Thyroid gland (tissue), 4 donors: ENCODE measurements at regions not wholly inside any gene's neighbourhood (a gene's known extent, or its start where the extent isn't known, plus 50 kb on each side); places are given as distances from the start of the nearest gene placed in this dataset.

ENCODE experiments used
- DNase-seq, 2 donors: peaks; one replicate each; pipeline ENCODE4 v3.0.0-alpha.2; 2019
- H3K27ac ChIP-seq, 3 donors: fragments of 200-600 bp; sonication (generic); 1 replicate in 2 of 3; 2 replicates in 1 of 3; pipeline ENCODE4 v1.5.1; 2016 to 2019; ENCODE audit warnings: mild to moderate bottlenecking in 1 of 3, moderate library complexity in 1 of 3
- H3K27me3 ChIP-seq: fragments of 200-600 bp; sonication (generic); one replicate; pipeline ENCODE4 v1.5.1; 2019
- H3K36me3 ChIP-seq, 2 donors: fragments of 200-600 bp; sonication (generic); one replicate each; pipeline ENCODE4 v1.5.1; 2016 to 2019
- H3K4me1 ChIP-seq, 2 donors: fragments of 200-600 bp; sonication (generic); one replicate each; pipeline ENCODE4 v1.5.1; 2017 to 2019
- H3K4me3 ChIP-seq, 3 donors: fragments of 200-600 bp; sonication (generic); replicated peaks in 1 of 3; 1 replicate in 2 of 3; 2 replicates in 1 of 3; pipeline ENCODE4 v1.5.1; 2016; ENCODE audit warnings: mild to moderate bottlenecking in 1 of 3
- H3K9me3 ChIP-seq: fragments of 200-600 bp; sonication (generic); one replicate; pipeline ENCODE4 v1.5.1; 2017
- POLR2A ChIP-seq, 2 donors: fragments of 450-650 bp; IDR thresholded peaks; one replicate each; pipeline ENCODE4 v1.6.1; 2017; ENCODE audit warnings: antibody characterized with exemption in 2 of 2, mild to moderate bottlenecking in 2 of 2, moderate library complexity in 1 of 2
- WGBS, 2 donors: methylation state at CpG; one replicate each; pipeline ENCODE4 v1.1.5; 2017; 5-methylcytosine and 5-hydroxymethylcytosine counted together
- intact Hi-C: fragments of 100-400 bp; cut with DNase I; formaldehyde crosslinking; loops from one replicate; pipeline ENCODE4 v1.15.1; 2023
- TF ChIP-seq, protein P1 (sequence below), 6 experiments: fragments of 200-600 bp in 3 of 6; fragments of 450-650 bp in 3 of 6; sonication (generic) in 3 of 6; IDR thresholded peaks; one replicate each; pipeline ENCODE4 v1.5.1; 2016 to 2019; ENCODE audit warnings: antibody characterized with exemption in 6 of 6, mild to moderate bottlenecking in 2 of 6, inconsistent platforms in 1 of 6, moderate library complexity in 1 of 6

DNA sequence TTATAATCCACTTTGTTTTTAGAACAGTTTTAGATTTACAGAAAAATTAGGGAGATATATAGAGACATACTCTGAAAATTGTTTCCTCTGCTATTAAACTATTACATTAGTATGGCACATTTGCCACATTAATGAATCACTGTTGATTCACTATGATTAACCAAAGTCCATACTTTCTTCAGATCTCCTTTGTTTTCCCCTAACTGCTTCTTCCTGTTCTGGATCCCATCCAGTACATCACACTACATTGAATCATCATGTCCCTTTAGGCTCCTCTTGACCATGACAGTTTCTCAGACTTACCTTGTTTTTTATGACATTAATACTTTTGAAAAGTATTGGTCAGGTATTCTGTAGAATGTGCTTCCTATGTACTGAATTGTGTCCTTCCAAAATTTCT is 109.2 kb upstream of the EDNRA start:
- no peaks in the 10 kb centered on the region for H3K36me3 ChIP-seq
- no peak overlapping the region for H3K27ac ChIP-seq
- no peak for TF ChIP-seq POLR2A (IDR thresholded peaks at IDR 0.05)
- TF ChIP-seq, protein P1, sequence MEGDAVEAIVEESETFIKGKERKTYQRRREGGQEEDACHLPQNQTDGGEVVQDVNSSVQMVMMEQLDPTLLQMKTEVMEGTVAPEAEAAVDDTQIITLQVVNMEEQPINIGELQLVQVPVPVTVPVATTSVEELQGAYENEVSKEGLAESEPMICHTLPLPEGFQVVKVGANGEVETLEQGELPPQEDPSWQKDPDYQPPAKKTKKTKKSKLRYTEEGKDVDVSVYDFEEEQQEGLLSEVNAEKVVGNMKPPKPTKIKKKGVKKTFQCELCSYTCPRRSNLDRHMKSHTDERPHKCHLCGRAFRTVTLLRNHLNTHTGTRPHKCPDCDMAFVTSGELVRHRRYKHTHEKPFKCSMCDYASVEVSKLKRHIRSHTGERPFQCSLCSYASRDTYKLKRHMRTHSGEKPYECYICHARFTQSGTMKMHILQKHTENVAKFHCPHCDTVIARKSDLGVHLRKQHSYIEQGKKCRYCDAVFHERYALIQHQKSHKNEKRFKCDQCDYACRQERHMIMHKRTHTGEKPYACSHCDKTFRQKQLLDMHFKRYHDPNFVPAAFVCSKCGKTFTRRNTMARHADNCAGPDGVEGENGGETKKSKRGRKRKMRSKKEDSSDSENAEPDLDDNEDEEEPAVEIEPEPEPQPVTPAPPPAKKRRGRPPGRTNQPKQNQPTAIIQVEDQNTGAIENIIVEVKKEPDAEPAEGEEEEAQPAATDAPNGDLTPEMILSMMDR (IDR thresholded peaks at IDR 0.05), result no peak
- DNase-seq, result no peak
- intact Hi-C loops, result no loop called here
- H3K4me3 ChIP-seq, result no peak overlapping the region
- peaks cover 5 to 6% of the 10 kb centered on the region in 2 donors for H3K4me1 ChIP-seq
- no peaks in the 10 kb centered on the region for H3K9me3 ChIP-seq
- H3K27me3 ChIP-seq, result no peaks in the 10 kb centered on the region

DNA sequence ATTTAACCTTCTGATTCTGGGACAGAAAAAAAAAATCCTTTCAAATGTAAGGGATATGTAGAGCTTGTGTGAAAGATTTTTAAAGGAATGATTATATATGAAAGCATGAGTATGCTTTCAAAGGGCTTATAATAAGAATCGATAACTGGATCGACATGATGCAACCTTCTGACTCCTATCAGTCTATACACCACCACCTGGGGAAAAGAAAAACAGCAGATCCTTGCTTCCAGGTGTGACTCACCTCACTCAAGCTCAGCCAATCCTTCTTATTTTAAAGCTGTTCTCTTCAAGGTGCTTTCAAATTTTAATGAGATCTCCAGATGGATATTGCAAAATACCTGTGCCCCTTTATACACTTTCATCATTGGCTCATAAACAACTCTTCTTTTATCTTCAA is 102.1 kb upstream of the EDNRA start:
- DNase-seq, result peak in 1 of 2 donors; percentile 9
- no peak for TF ChIP-seq POLR2A (IDR thresholded peaks at IDR 0.05)
- TF ChIP-seq, protein P1 (IDR thresholded peaks at IDR 0.05), result peak in 4 of 6 experiments; percentile 9 to 42 (median 26)

DNA sequence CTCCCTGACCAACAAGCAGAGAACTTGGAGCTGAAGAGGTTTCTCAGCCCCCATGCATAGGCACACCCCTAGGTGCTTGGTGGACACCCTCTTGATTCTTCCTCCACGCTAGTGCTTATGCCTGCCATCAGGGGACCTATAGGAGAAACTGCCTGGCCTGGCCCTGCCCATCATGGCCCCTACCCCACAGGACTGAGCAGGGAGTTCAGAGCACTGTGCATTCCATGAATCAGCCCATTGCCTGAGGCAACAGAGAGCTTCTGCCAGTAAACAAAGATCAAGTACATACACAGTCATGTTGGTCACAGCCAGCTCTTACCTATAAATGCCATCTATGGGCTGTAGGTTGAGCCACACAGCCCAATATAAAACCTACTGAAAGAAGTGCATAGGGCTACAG is 99.1 kb upstream of the EDNRA start:
- Histone ChIP-seq H3K27ac (no peak overlapping the region), H3K36me3 (no peaks in the 10 kb centered on the region), H3K27me3 (no peaks in the 10 kb centered on the region), H3K9me3 (no peaks in the 10 kb centered on the region), H3K4me1 (no peaks in the 10 kb centered on the region), H3K4me3 (no peak overlapping the region)
- no peak for DNase-seq
- TF ChIP-seq, protein P1 (IDR thresholded peaks at IDR 0.05), result no peak
- TF ChIP-seq POLR2A (IDR thresholded peaks at IDR 0.05), result no peak
- intact Hi-C loops, result no loop called here
- 79 to 86% methylated on average over 1 of the region's 1 CpG for whole genome bisulfite sequencing, 2 donors

More for the DNA sequence above, 102.1 kb upstream of the EDNRA start:
- Histone ChIP-seq H3K36me3 (no peaks in the 10 kb centered on the region), H3K9me3 (no peaks in the 10 kb centered on the region), H3K27ac (no peak overlapping the region), H3K4me3 (no peak overlapping the region), H3K4me1 (no peaks in the 10 kb centered on the region), H3K27me3 (no peaks in the 10 kb centered on the region)
- intact Hi-C loops, result no loop called here
- WGBS, 2 donors, result 80 to 92% methylated on average over 2 of the region's 2 CpGs

DNA sequence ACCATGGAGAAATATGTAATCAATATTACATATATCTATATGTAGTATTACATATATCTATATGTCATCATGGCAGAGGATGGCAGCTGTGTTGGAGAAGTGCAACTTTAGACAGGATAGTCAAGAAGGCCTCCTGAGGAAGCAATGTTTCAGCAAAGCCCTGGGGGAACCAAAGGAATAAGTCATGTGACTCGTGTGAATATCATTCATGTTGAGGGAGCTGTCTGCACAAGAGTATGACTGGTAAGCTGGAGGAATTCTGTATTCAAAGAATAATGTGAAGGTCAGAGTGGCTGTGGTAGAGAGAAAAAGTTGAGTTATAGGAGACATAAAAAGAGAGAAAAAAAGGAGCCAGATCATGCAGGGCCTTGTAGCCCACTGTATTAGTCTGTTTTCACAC is 92.9 kb upstream of the EDNRA start:
- no peak overlapping the region for H3K27ac ChIP-seq
- no peak overlapping the region for H3K4me3 ChIP-seq
- TF ChIP-seq POLR2A (IDR thresholded peaks at IDR 0.05), result no peak
- TF ChIP-seq, protein P1 (IDR thresholded peaks at IDR 0.05), result no peak
- no peaks in the 10 kb centered on the region for H3K36me3 ChIP-seq
- DNase-seq, result no peak
- 87 to 89% methylated on average over 1 of the region's 1 CpG for WGBS, 2 donors
- no peaks in the 10 kb centered on the region for H3K9me3 ChIP-seq
- intact Hi-C loops, result no loop called here
- H3K27me3 ChIP-seq, result no peaks in the 10 kb centered on the region
- no peaks in the 10 kb centered on the region for H3K4me1 ChIP-seq

DNA sequence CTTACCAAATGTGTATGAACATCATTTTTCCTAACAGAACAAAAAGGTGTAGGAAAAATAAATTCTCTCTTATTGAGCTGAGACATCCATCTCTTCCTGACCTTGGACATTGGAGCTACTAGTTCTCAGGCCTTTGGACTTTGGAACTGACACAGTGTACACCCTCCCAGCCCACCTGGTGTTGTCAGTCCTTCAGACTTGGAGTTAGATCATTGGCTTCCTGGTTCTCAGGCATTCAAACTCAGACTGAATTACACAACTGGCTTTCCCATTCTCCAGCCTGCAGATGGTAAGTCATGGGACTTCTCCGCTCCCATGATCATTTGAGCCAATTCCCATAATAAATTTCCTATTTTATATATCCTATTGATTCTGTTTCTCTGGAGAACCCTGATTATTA is 84.8 kb upstream of the EDNRA start:
- TF ChIP-seq POLR2A (IDR thresholded peaks at IDR 0.05), result no peak
- TF ChIP-seq, protein P1 (IDR thresholded peaks at IDR 0.05), result no peak

More for the DNA sequence above, 84.8 kb upstream of the EDNRA start:
- no peaks in the 10 kb centered on the region for H3K27me3 ChIP-seq
- intact Hi-C loops, result no loop called here
- no peak overlapping the region for H3K27ac ChIP-seq
- H3K9me3 ChIP-seq, result no peaks in the 10 kb centered on the region
- H3K4me3 ChIP-seq, result no peak overlapping the region
- H3K4me1 ChIP-seq, result no peaks in the 10 kb centered on the region
- WGBS, 2 donors, result 0% methylated on average over 1 of the region's 1 CpG
- no peaks in the 10 kb centered on the region for H3K36me3 ChIP-seq
- no peak for DNase-seq
